ENCODE measurements at regions not wholly inside any gene's neighbourhood (a gene's known extent, or its start where the extent isn't known, plus 50 kb on each side); places are given as distances from the start of the nearest gene placed in this dataset.

- TF ChIP-seq, protein P1, sequence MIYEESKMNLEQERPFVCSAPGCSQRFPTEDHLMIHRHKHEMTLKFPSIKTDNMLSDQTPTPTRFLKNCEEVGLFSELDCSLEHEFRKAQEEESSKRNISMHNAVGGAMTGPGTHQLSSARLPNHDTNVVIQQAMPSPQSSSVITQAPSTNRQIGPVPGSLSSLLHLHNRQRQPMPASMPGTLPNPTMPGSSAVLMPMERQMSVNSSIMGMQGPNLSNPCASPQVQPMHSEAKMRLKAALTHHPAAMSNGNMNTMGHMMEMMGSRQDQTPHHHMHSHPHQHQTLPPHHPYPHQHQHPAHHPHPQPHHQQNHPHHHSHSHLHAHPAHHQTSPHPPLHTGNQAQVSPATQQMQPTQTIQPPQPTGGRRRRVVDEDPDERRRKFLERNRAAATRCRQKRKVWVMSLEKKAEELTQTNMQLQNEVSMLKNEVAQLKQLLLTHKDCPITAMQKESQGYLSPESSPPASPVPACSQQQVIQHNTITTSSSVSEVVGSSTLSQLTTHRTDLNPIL (CRISPR knock-in tag; IDR thresholded peaks at IDR 0.05; ENCODE audit: low read depth): no peak
- TF ChIP-seq CSDC2 (CRISPR knock-in tag; IDR thresholded peaks at IDR 0.05) (no peak), ARNTL (CRISPR knock-in tag; IDR thresholded peaks at IDR 0.05; ENCODE audit: borderline replicate concordance, low read depth) (no peak), ZFP3 (CRISPR knock-in tag; IDR thresholded peaks at IDR 0.05) (no peak), PATZ1 (CRISPR knock-in tag; IDR thresholded peaks at IDR 0.05; ENCODE audit: borderline replicate concordance) (no peak), TCF4 (CRISPR knock-in tag; IDR thresholded peaks at IDR 0.05; ENCODE audit: borderline replicate concordance) (no peak), TOX (CRISPR knock-in tag; IDR thresholded peaks at IDR 0.05; ENCODE audit: borderline replicate concordance) (no peak), ZNF8 (CRISPR knock-in tag; IDR thresholded peaks at IDR 0.05) (no peak), RARB (CRISPR knock-in tag; IDR thresholded peaks at IDR 0.05) (no peak), ISL1 (CRISPR knock-in tag; IDR thresholded peaks at IDR 0.05) (no peak), PPARA (CRISPR knock-in tag; IDR thresholded peaks at IDR 0.05; ENCODE audit: borderline replicate concordance) (no peak)
- TF ChIP-seq, protein P2, sequence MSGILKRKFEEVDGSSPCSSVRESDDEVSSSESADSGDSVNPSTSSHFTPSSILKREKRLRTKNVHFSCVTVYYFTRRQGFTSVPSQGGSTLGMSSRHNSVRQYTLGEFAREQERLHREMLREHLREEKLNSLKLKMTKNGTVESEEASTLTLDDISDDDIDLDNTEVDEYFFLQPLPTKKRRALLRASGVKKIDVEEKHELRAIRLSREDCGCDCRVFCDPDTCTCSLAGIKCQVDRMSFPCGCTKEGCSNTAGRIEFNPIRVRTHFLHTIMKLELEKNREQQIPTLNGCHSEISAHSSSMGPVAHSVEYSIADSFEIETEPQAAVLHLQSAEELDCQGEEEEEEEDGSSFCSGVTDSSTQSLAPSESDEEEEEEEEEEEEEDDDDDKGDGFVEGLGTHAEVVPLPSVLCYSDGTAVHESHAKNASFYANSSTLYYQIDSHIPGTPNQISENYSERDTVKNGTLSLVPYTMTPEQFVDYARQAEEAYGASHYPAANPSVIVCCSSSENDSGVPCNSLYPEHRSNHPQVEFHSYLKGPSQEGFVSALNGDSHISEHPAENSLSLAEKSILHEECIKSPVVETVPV (CRISPR knock-in tag; IDR thresholded peaks at IDR 0.05): no peak
Observed at GRCh38 chr4:57665806-57666205, 555.6 kb upstream of the IGFBP7 start.

Data from SK-N-SH treated with all-trans-retinoic acid at 6 μM for 48 hours (cell line).